A673 (cell line): ENCODE measurements at regions not wholly inside any gene's neighbourhood (a gene's known extent, or its start where the extent isn't known, plus 50 kb on each side); places are given as distances from the start of the nearest gene placed in this dataset.
"Not testable (repeated sequence)": the region's sequence is repeated elsewhere in the genome, so short reads cannot be mapped to it uniquely, and the experiment has no call there.

Source experiments
- BruUV-seq: library from RNA; stranded (reverse); fragments of 400-500 nt; replicated peaks from 2 replicates; lab custom pipeline; 2021; lab: Mats Ljungman, UMichigan
- CTCF ChIA-PET: fragments of 300-600 bp; sonication (Branson Sonifier 250); formaldehyde crosslinking; loops from one replicate; lab custom pipeline; 2022; ENCODE audit warnings: antibody characterized with exemption; lab: Charles Lee
- POLR2A ChIA-PET: fragments of 300-600 bp; sonication (Branson Sonifier 250); formaldehyde crosslinking; loops from one replicate; lab custom pipeline; 2022; ENCODE audit warnings: antibody characterized with exemption; ENCODE audit not compliant: low non-redundant PET; lab: Charles Lee
- DNase-seq: peaks from one replicate; pipeline ENCODE4 v3.0.0-alpha.2; 2015; ENCODE audit warnings: low spot score
- H3K27ac ChIP-seq: fragments of 200-600 bp; sonication (generic); 2 replicates; pipeline ENCODE4 v1.5.1; 2016; ENCODE audit warnings: mixed run types, low read depth, mild to moderate bottlenecking, mixed read lengths, antibody characterized with exemption, low read length; ENCODE audit not compliant: poor library complexity, severe bottlenecking
- H3K27me3 ChIP-seq: fragments of 200-600 bp; sonication (generic); replicated peaks from 2 replicates; pipeline ENCODE4 v1.6.1; 2017; ENCODE audit warnings: mixed run types, low read depth, mild to moderate bottlenecking, mixed read lengths, antibody characterized with exemption, low read length; ENCODE audit not compliant: insufficient read depth, poor library complexity
- H3K36me3 ChIP-seq: fragments of 200-600 bp; sonication (generic); 2 replicates; pipeline ENCODE4 v1.6.1; 2016; ENCODE audit warnings: mixed run types, mild to moderate bottlenecking, mixed read lengths, antibody characterized with exemption, low read length; ENCODE audit not compliant: insufficient read depth, poor library complexity, severe bottlenecking
- H3K4me1 ChIP-seq: fragments of 200-600 bp; sonication (generic); 2 replicates; pipeline ENCODE4 v1.6.1; 2017; ENCODE audit warnings: mixed run types, mild to moderate bottlenecking, mixed read lengths, antibody characterized with exemption, low read length; ENCODE audit not compliant: insufficient read depth, poor library complexity, severe bottlenecking
- H3K4me3 ChIP-seq: fragments of 200-600 bp; sonication (generic); 2 replicates; pipeline ENCODE4 v1.5.1; 2016; ENCODE audit warnings: low read depth, mixed run types, mild to moderate bottlenecking, mixed read lengths, low read length; ENCODE audit not compliant: poor library complexity, severe bottlenecking
- H3K9me3 ChIP-seq: fragments of 200-600 bp; sonication (generic); 2 replicates; pipeline ENCODE4 v1.6.1; 2016; ENCODE audit warnings: mixed run types, low read depth, mild to moderate bottlenecking, mixed read lengths, antibody characterized with exemption, low read length; ENCODE audit not compliant: poor library complexity, severe bottlenecking
- intact Hi-C: fragments of 100-400 bp; cut with micrococcal nuclease; formaldehyde crosslinking; loops from one replicate; pipeline ENCODE4 v1.10.0; 2022; ENCODE audit not compliant: unreplicated experiment

GRCh38 chr7:150113301-150113700, 209.9 kb upstream of the LRRC61 start:
- DNase-seq, intact Hi-C loops, H3K36me3 ChIP-seq, BruUV-seq, POLR2A ChIA-PET, H3K4me3 ChIP-seq, H3K27ac ChIP-seq, H3K4me1 ChIP-seq, H3K9me3 ChIP-seq: not testable (repeated sequence)
- H3K27me3 ChIP-seq = peaks cover 14% of the 10 kb centered on the region
- CTCF ChIA-PET = interaction anchor here (0.7 kb wide), 1 partner anchor 862 kb away, joined by 6 read pairs; no protein-coding TSS in a partner anchor

DNA sequence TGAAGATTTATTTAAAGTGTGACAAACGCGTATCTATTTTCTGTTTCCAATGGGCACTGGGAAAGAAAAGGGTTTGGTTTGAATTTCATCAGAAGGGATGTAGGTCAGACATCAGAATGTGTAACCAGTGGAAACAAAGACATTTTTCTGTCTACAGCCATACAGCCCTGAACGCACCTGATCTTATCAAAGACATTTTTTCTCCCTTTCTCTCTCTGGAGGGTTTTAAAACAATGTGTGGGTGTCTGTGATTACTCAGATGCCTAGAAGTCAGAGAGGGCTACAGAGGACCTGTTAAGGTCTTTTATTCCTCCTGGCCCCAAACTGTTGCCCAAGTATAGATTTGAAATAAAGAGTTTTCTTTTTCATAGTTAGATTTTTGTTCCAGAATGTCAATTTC, 208.6 kb upstream of the LRRC61 start:
- H3K4me3 ChIP-seq, H3K9me3 ChIP-seq, CTCF ChIA-PET, DNase-seq, intact Hi-C loops, H3K27ac ChIP-seq, H3K4me1 ChIP-seq, BruUV-seq, H3K36me3 ChIP-seq, POLR2A ChIA-PET: not testable (repeated sequence)
- H3K27me3 ChIP-seq = peaks cover 14% of the 10 kb centered on the region

DNA sequence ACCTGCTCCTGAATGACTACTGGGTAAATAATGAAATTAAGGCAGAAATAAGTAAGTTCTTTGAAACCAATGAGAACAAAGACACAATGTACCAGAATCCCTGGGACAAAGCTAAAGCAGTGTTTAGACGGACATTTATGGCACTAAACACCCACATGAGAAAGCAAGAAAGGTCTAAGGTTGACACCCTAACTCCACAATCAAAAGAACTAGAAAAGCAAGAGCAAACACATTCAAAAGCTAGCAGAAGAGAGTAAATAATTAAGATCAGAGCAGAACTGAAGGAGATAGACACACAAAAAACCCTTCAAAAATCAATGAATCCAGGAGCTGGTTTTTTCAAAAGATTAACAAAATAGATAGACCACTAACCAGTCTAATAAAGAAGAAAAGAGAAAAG, 203.2 kb upstream of the LRRC61 start:
- H3K27me3 ChIP-seq, intact Hi-C loops, BruUV-seq, H3K27ac ChIP-seq, DNase-seq, POLR2A ChIA-PET, H3K36me3 ChIP-seq, H3K4me1 ChIP-seq, H3K4me3 ChIP-seq, H3K9me3 ChIP-seq: not testable (repeated sequence)
- CTCF ChIA-PET = interaction anchor here (0.6 kb wide), 1 partner anchor 567 kb away, joined by 3 read pairs; no protein-coding TSS in a partner anchor

DNA sequence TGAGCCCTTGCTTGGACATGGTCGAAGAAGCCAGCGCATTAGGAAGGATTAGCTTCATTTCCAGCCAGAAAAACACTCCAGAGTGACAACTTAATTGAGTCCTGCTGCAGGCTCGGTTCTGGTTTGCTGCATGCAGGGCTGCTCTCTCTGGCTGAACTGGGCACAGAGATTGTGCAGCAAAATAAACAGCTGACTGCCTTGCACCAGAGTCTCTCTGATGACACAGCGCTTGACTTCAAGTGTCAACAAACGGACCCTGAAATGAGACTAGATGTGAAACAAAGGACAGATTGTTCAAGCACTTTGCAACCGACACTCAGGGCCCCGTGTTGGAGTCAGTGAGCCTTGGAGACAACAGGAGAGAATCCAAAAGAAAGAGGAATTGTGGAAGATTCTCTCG, 197.3 kb upstream of the LRRC61 start:
- DNase-seq, H3K36me3 ChIP-seq, POLR2A ChIA-PET, H3K9me3 ChIP-seq, H3K4me3 ChIP-seq, H3K4me1 ChIP-seq, BruUV-seq, intact Hi-C loops, H3K27ac ChIP-seq, H3K27me3 ChIP-seq, CTCF ChIA-PET: not testable (repeated sequence)

DNA sequence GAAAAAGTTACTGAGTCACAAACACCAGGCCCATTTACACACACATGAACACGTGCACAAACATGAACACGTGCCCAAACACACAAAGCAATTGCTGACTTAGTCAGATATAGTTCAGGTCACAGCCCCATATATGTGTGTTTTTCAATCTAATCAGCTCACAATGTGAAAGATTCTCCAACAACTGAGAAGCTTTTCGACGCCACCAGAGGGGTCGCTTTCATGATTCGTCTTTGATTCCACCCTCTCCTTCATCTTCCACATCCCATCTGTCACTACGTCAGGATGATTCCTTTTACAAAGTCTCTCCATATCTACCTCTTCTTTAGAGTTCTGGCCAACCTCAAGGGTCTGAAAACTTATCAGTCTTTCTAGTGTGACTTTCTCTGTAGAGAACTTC, 188.7 kb upstream of the LRRC61 start:
- DNase-seq, H3K9me3 ChIP-seq, H3K4me1 ChIP-seq, H3K4me3 ChIP-seq, H3K36me3 ChIP-seq, BruUV-seq, CTCF ChIA-PET, H3K27me3 ChIP-seq, POLR2A ChIA-PET, intact Hi-C loops, H3K27ac ChIP-seq: not testable (repeated sequence)

DNA sequence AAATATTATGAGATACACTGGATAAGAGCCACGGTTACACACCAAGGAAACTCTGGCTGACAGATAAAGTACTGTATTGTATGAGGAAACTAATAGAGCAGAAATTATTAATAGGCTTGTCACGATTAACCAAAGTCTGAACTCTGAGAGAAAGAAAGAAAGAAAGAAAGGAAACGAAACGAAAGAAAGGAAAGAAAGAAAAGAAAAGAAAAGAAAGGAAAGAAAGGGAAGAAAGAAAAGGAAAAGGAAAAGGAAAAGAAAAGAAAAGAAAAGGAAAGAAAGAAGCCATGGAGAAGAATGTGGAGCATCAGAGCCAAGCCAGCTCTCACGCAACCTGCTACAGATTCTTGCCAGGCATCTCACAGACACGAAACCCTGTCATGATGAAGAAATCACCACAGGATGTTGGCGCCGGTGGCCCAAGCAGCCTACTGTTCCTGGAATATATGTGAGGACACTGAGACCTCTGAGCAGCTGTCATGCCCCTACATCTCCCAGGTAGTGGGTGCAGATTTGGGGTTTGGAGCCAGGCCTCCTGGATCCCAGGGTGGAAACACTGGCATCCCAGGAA, 187.4 kb upstream of the LRRC61 start:
- POLR2A ChIA-PET, H3K9me3 ChIP-seq, intact Hi-C loops, H3K4me3 ChIP-seq, DNase-seq, H3K4me1 ChIP-seq, H3K27ac ChIP-seq, CTCF ChIA-PET, H3K36me3 ChIP-seq, BruUV-seq, H3K27me3 ChIP-seq: not testable (repeated sequence)

GRCh38 chr7:150139840-150140239, 183.3 kb upstream of the LRRC61 start:
- H3K27ac ChIP-seq, intact Hi-C loops, H3K4me1 ChIP-seq, CTCF ChIA-PET, H3K27me3 ChIP-seq, BruUV-seq, POLR2A ChIA-PET, H3K4me3 ChIP-seq, DNase-seq, H3K36me3 ChIP-seq, H3K9me3 ChIP-seq: not testable (repeated sequence)
